Ectodermal cell (in vitro differentiated cells): ENCODE measurements at regions not wholly inside any gene's neighbourhood (a gene's known extent, or its start where the extent isn't known, plus 50 kb on each side); places are given as distances from the start of the nearest gene placed in this dataset.
A peak's percentile ranks its signal among the peaks of the same experiment; 100 is the strongest.

Source experiments
- H3K27ac ChIP-seq: 2 replicates; pipeline ENCODE4 v1.7.0; 2013; ENCODE audit warnings: mild to moderate bottlenecking, low read depth, low read length; ENCODE audit not compliant: insufficient read depth, poor library complexity, severe bottlenecking
- H3K27me3 ChIP-seq: 2 replicates; pipeline ENCODE4 v1.7.0; 2013; ENCODE audit warnings: mild to moderate bottlenecking, low read length; ENCODE audit not compliant: insufficient read depth, control insufficient read depth, poor library complexity, severe bottlenecking
- H3K36me3 ChIP-seq: one replicate; pipeline ENCODE4 v1.7.0; 2013; ENCODE audit warnings: low read length; ENCODE audit not compliant: control insufficient read depth, insufficient read depth
- H3K4me1 ChIP-seq: one replicate; pipeline ENCODE4 v1.7.0; 2013; ENCODE audit warnings: low read length; ENCODE audit not compliant: control insufficient read depth, insufficient read depth
- H3K4me3 ChIP-seq: 2 replicates; pipeline ENCODE4 v1.7.0; 2013; ENCODE audit warnings: low read depth, low read length, control low read depth; ENCODE audit not compliant: insufficient read depth
- H3K9me3 ChIP-seq: 2 replicates; pipeline ENCODE4 v1.7.0; 2013; ENCODE audit warnings: mild to moderate bottlenecking, low read length, moderate library complexity; ENCODE audit not compliant: control insufficient read depth
- WGBS, 2 experiments: methylation state at CpG; one replicate each; pipeline ENCODE4 v1.1.7; 2013; ENCODE audit warnings: missing lambda C conversion rate in 2 of 2; 5-methylcytosine and 5-hydroxymethylcytosine counted together

GRCh38 chr20:20808016-20808415, 95.6 kb upstream of the RALGAPA2 start:
- H3K9me3 ChIP-seq = no peaks in the 10 kb centered on the region
- H3K4me1 ChIP-seq = no peaks in the 10 kb centered on the region
- no peak overlapping the region for H3K27ac ChIP-seq
- no peak overlapping the region for H3K4me3 ChIP-seq
- WGBS, 2 experiments = 89 to 91% methylated on average over 2 to 3 of the region's 4 CpGs
- H3K36me3 ChIP-seq = no peaks in the 10 kb centered on the region
- no peaks in the 10 kb centered on the region for H3K27me3 ChIP-seq

GRCh38 chr20:20806121-20807095, 94.0 kb upstream of the RALGAPA2 start:
- H3K4me1 ChIP-seq = no peaks in the 10 kb centered on the region
- no peaks in the 10 kb centered on the region for H3K36me3 ChIP-seq
- H3K4me3 ChIP-seq = no peak overlapping the region
- H3K27me3 ChIP-seq = no peaks in the 10 kb centered on the region
- 80 to 90% methylated on average over 11 to 12 of the region's 12 CpGs for WGBS, 2 experiments
- no peak overlapping the region for H3K27ac ChIP-seq
- H3K9me3 ChIP-seq = no peaks in the 10 kb centered on the region

GRCh38 chr20:20803011-20803410, 90.6 kb upstream of the RALGAPA2 start:
- Histone ChIP-seq H3K4me1 (no peaks in the 10 kb centered on the region), H3K27ac (no peak overlapping the region)
- 94 to 95% methylated on average over 3 of the region's 3 CpGs for WGBS, 2 experiments

DNA sequence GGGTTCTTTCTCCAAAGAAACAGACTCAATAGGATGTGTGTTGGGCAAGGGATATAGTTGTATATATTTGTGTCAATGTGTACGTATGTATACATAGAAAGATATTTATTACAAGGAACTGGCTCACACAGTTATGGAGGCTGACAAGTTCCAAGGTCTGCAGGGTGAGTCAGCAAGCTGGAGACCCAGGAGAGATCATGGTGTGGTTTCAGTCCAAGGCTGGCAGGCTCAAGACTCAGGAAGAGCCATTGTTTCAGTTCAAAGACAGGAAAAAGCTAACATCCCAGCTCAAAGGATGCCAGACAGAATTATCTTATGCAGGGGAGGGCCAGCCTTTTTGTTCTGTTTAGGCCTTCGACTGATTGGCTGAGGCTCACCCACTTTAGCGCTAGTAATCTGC, 89.9 kb upstream of the RALGAPA2 start:
- no peaks in the 10 kb centered on the region for H3K36me3 ChIP-seq
- WGBS, 2 experiments = 94 to 98% methylated on average over 3 of the region's 3 CpGs
- no peak overlapping the region for H3K27ac ChIP-seq

More at GRCh38 chr20:20803011-20803410, 90.6 kb upstream of the RALGAPA2 start:
- Histone ChIP-seq H3K9me3 (no peaks in the 10 kb centered on the region), H3K36me3 (no peaks in the 10 kb centered on the region), H3K4me3 (no peak overlapping the region), H3K27me3 (no peaks in the 10 kb centered on the region)

GRCh38 chr20:20799716-20800312, 87.4 kb upstream of the RALGAPA2 start:
- 84 to 89% methylated on average over 6 of the region's 6 CpGs for WGBS, 2 experiments
- no peak overlapping the region for H3K4me3 ChIP-seq
- H3K36me3 ChIP-seq = no peaks in the 10 kb centered on the region
- H3K27me3 ChIP-seq = no peaks in the 10 kb centered on the region
- H3K4me1 ChIP-seq = peaks cover 12% of the 10 kb centered on the region
- no peak overlapping the region for H3K27ac ChIP-seq
- no peaks in the 10 kb centered on the region for H3K9me3 ChIP-seq

More for the DNA sequence above, 89.9 kb upstream of the RALGAPA2 start:
- peaks cover 5% of the 10 kb centered on the region for H3K4me1 ChIP-seq
- no peak overlapping the region for H3K4me3 ChIP-seq
- no peaks in the 10 kb centered on the region for H3K27me3 ChIP-seq
- H3K9me3 ChIP-seq = no peaks in the 10 kb centered on the region

DNA sequence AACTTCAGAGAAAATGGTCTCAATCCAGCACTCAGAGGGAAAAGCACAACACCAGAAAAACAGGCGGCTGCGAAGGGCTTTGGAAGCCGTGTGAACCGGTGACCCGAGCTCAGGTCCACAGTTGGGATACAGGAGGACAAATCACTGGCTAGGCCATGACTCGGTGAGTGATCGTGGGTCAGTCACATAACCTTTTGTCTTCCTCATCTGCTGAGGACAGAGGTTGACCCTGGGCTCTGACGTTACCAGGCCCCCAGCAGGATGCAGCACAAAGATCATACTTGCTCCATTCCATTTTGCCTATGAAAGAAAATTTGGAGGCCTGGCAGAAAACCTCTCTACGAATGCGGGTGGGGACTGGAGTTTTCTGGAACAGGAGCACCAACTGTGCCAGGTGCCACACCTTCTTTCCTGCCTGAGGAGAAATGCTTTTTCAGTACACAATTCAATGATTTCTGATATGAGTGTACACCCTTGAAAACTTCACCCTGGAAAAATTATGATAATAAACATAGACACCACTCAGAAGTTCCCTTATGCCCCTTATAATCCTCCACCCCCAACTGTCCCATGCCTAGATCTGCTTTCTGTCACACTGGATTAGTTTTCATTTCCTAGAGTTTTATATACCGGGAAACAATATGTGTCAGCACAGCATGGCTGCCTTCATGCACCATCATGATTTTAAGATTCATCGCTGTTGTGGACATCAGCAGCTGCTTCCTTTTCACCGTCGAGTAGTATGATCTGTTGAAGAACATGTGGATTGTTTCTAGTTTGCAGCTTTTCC, 85.3 kb upstream of the RALGAPA2 start:
- peaks cover 12% of the 10 kb centered on the region for H3K4me1 ChIP-seq
- H3K36me3 ChIP-seq = no peaks in the 10 kb centered on the region
- H3K4me3 ChIP-seq = no peak overlapping the region
- no peaks in the 10 kb centered on the region for H3K9me3 ChIP-seq
- H3K27ac ChIP-seq = peak overlapping the region; percentile 33
- H3K27me3 ChIP-seq = no peaks in the 10 kb centered on the region
- WGBS, 2 experiments = 84 to 85% methylated on average over 14 of the region's 14 CpGs

DNA sequence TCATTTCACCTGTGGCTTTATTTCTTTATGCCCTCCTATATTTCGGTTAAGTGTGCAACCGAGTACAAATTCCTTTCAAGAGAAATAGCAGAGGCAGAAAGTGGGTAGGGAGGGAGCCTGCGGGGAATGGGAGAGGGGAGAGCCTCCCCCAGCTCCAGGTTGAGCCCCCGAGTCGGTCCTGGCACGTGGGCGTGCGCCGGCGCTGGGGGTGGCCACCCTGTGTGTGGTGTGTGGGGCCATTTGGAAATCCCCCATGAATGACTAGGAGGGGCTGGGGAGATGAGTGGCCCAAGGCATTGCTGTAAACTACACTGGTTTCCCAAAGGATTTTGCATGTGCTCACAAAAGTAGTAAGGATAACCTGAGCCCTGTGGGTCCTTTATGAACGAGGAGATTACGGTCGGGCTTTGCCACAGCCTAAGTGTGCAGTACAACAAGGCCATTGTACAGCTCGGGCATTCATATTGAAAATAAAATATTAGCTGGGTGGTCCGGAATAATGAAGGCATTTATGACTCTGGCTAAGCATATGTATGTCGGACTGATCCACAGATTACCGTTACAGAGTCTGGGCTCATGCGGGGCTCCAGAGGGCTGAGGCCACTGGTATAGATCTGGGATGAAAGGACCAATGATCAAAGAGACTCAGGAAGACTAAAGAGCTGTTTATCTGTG, 84.5 kb upstream of the RALGAPA2 start:
- Histone ChIP-seq H3K9me3 (no peaks in the 10 kb centered on the region), H3K4me3 (no peak overlapping the region), H3K27me3 (no peaks in the 10 kb centered on the region), H3K27ac (peak overlapping the region; percentile 33), H3K4me1 (peaks cover 12% of the 10 kb centered on the region), H3K36me3 (no peaks in the 10 kb centered on the region)
- WGBS, 2 experiments = 90 to 92% methylated on average over 18 of the region's 18 CpGs

DNA sequence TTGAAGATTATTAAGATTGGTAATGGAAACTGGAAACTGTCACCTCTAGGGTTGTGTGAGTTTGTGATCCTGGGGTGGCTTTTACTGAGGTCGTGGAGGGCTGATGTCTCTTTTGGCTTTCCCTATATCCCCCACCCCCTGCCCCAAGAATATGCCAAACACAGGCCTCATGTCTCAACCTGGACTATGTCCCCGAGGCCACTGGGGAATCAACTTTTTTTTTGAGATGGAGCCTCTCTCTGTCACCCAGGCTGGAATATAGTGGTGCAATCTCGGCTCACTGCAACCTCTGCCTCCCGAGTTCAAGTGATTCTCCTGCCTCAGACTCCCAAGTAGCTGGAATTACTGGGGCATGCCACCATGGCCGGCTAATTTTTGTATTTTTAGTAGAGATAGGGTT, 83.3 kb upstream of the RALGAPA2 start:
- no peaks in the 10 kb centered on the region for H3K9me3 ChIP-seq
- H3K27me3 ChIP-seq = no peaks in the 10 kb centered on the region
- peaks cover 12% of the 10 kb centered on the region for H3K4me1 ChIP-seq
- no peak overlapping the region for H3K4me3 ChIP-seq
- H3K27ac ChIP-seq = no peak overlapping the region
- 86 to 92% methylated on average over 5 of the region's 5 CpGs for WGBS, 2 experiments
- no peaks in the 10 kb centered on the region for H3K36me3 ChIP-seq

- H3K4me3 ChIP-seq = no peak overlapping the region
- no peak overlapping the region for H3K27ac ChIP-seq
- no peaks in the 10 kb centered on the region for H3K9me3 ChIP-seq
- no peaks in the 10 kb centered on the region for H3K36me3 ChIP-seq
- peaks cover 12% of the 10 kb centered on the region for H3K4me1 ChIP-seq
- 79 to 80% methylated on average over 3 of the region's 3 CpGs for WGBS, 2 experiments
- no peaks in the 10 kb centered on the region for H3K27me3 ChIP-seq
These were observed 82.7 kb upstream of the RALGAPA2 start for GRCh38 chr20:20795119-20795518.
